Left colon (tissue), 2 donors: ENCODE measurements at regions not wholly inside any gene's neighbourhood (a gene's known extent, or its start where the extent isn't known, plus 50 kb on each side); places are given as distances from the start of the nearest gene placed in this dataset.
"Not testable (repeated sequence)": the region's sequence is repeated elsewhere in the genome, so short reads cannot be mapped to it uniquely, and the experiment has no call there.

Source experiments
- ATAC-seq: fragments of 200-7000 bp; cut with Tn5 transposase; one replicate; pipeline ENCODE4 v1.9.1; 2020; ENCODE audit warnings: mild to moderate bottlenecking, moderate library complexity
- DNase-seq, 2 donors: peaks; one replicate each; pipeline ENCODE4 v3.0.0-alpha.2; 2020
- intact Hi-C, 2 donors: fragments of 100-400 bp; cut with DNase I in 1 of 2; cut with micrococcal nuclease in 1 of 2; formaldehyde crosslinking; loops; one replicate each; pipeline versions ENCODE4 v1.11.2 to v1.14.0; 2022; cut with DNase I, micrococcal nuclease
- donor health status: DM: no; HTN: no; CAD: no.
- donor health status: DM: yes; HTN: yes; CAD: no.

DNA sequence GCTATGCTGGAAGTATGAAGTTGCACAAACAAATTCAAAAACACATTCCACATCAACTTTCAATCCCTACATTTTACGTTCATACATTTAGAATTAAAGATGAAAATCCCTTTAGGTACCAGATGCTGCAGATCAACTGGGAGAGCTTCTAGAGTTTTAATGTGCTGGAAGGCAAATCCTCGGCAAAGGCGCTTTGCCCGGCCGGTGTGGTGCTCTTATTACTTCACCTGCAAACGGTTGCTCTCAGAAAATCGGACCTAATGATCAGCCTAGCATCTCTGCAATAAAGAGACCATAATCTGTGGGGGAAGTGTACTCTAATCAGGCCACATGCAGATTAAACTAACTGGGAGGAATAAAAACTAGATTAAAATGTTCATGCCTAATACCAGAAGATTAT lies 513.8 kb downstream of the ZEB2 start:
- DNase-seq = no peak
- intact Hi-C loops = no loop called here
- no peak for ATAC-seq

DNA sequence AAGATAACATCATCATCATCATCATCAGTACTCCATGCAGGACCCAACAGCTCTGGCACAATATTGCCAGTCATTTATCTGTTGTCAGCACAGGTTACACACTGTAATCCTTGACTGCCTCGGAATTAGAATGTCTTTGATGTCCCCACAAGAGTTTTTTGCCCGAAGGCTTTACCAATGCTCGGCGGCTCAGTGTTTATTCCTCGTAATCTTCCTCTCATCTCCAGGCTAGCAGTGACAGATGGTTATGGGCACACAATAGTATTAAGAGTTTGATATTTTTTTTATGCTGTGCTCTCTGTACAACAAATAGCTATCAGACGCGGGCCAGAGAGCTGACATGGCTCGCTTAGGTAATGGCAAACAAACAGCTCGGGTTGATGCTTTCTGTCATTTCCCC lies 515.2 kb downstream of the ZEB2 start:
- ATAC-seq = no peak
- DNase-seq = no peak
- intact Hi-C loops = no loop called here

DNA sequence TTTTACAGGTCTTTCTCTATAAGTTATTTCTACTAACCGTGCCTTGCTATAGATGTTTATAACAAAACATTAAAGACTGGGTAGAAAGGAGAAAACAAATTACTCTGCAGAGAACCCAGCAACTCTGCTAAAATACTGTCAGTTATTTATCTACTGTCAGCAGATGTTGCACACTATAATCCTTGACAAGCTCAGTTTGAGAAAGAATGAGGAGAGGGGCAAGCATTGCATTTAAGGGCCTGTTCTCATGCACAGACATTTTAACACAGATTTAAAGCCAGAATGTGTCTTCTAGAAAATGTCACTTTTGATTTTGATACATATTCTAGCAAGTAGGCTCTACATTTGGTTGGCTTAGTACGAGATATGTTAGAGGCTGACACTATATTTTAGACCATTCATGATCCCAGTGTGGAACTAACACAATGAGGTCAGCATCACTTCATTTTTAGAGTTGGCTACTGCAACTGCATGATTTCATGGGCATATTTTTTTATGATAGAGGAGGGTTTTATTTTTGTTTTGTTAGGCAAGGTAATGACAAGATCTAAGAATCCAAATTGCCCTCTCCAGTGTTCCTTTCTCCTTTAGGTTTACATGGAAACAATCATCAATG lies 516.4 kb downstream of the ZEB2 start:
- ATAC-seq = no peak
- intact Hi-C loops = no loop called here
- no peak for DNase-seq

DNA sequence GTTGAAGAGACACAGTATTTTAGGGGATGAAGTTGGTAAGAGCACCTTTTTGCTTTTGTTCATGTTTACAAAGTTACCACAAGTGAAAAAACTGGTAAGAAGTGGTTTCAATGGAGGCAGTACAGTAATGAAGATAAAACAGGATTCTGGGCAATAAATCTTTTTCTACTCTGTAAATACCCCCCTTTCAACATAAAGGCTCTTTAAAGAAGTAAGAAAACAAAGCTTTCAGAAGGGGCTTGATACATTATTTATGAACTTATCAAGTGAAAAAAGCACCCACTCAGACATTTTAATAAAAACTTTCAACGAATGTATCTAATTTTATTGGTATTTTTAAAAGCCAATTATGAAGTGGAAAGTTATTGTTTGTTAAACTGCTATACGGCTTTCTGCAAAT lies 522.9 kb downstream of the ZEB2 start:
- intact Hi-C loops = no loop called here
- ATAC-seq = no peak

DNA sequence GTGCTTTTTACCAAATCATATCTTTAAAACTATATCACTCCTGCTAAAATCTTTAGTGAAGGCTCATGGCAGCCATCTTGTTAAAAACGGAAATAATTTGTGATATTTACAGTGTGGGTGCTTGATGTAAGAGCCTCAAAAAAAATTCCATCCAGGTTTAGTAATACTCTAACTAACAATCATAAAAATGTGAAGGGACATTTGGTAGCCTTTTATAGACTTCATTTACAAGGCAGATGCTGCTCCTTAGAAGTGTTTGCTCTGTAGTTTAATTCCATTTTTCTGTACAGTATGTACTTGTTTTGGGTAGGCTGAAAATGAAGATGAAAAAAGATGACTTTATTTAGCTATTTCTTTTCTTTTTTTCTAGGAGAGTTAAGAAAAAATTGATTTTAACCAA lies 525.0 kb downstream of the ZEB2 start:
- intact Hi-C loops = no loop called here
- no peak for ATAC-seq
- DNase-seq = no peak

More for the DNA sequence above, 522.9 kb downstream of the ZEB2 start:
- DNase-seq = no peak

DNA sequence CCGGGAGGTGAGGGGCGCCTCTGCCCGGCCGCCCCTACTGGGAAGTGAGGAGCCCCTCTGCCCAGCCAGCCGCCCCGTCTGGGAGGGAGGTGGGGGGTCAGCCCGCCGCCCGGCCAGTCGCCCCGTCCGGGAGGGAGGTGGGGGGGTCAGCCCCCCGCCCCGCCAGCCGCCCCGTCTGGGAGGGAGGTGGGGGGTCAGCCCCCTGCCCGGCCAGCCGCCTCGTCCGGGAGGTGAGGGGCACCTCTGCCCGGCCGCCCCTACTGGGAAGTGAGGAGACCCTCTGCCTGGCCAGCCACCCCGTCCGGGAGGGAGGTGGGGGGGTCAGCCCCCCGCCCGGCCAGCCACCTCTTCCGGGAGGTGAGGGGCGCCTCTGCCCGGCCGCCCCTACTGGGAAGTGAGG lies 528.3 kb downstream of the ZEB2 start:
- intact Hi-C loops, ATAC-seq, DNase-seq: not testable (repeated sequence)

DNA sequence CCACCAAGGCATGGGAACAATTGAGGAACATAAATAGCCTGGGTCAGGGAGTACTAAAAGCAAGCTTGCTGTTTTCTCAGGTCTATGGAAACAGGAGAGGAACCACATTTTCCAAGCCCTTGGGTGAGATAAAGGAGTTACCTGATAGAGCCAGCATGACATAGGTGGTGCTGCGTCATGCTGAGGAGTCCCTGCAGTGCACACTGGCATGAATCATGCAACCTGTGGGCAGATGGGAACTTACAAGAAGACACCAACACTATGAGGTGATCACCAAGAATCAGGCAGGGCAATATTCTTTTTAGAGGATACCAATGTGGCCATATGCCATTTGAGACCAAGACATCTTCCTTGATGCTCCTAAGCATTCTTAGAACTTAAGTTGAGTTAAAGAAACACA lies 531.8 kb downstream of the ZEB2 start:
- intact Hi-C loops = no loop called here
- ATAC-seq (no peak), DNase-seq (no peak)

DNA sequence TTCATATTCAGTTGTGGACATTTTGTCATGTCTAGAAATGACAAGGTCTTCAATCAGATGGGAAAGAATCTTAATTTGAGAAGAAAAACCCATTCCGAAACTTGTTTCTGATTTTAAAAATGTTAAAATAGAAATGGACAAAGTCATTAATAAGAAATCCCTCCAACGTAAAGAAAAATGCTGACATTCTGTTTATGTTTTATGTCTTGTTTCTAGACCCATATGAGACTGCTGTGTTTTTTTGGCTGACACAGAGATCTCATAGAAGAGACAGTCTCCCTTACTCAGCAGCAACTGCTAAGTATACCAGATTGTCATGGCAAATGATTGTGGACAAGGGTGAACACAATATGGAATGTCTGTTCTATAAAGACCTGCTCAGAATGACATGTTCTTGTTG lies 538.5 kb downstream of the ZEB2 start:
- intact Hi-C loops = no loop called here
- ATAC-seq (no peak), DNase-seq (no peak)

DNA sequence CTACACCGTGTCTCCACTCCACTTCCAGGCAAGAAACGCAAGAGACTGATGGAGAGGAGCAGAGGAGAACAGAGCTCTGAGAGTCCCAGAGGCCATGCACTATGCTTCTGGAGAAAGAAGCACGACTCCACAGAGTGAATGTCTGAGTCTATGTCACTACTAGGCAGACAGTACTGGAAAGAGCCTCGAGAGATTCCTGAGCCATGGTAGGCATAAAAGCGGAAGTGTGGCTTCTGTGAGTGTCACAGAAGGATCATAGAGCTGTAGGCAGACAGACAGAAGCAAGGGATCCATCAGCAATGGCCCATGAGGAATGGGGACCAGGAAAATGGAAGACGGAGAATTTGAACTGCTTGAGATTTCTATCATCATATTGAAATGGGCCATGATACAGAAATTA lies 542.6 kb downstream of the ZEB2 start:
- DNase-seq = no peak
- no peak for ATAC-seq
- intact Hi-C loops = no loop called here

DNA sequence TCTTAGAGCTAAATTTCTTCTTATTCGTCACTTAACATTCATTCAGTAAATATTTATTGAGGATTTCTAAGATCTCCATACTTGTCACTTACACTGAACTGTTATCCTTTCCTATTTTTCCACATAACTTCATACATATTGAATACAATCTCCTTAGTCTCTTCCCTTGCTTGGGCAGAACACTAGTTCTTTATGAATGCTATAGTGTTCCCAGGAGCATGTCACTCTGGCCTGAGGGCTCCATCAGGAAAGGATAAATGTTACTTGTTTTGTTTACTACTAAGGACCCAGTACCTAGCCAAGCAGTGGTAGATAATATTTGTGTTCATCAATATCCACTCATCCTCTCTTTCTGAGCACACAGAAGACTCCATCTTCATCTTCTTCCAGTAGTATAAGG lies 544.7 kb downstream of the ZEB2 start:
- intact Hi-C loops = no loop called here
- no peak for ATAC-seq

DNA sequence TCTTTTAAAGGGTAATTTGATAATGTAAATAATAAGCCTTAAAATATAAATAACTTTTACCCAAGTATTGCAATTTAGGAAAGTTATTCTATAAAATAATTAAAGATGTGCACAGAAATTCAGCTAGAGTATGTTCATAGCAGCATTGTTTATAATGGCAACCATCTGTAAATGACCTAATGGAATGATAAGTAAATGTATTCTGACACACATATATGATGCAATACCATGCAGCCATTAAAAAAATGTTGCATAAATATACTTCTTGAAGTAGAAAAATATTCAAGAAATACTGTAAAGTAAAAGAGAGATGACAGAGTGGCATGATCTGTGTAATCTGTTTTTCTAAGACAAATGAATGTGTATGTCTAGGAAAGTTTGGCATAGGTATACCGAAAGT lies 545.7 kb downstream of the ZEB2 start:
- DNase-seq = no peak

More for the DNA sequence above, 544.7 kb downstream of the ZEB2 start:
- DNase-seq = no peak

DNA sequence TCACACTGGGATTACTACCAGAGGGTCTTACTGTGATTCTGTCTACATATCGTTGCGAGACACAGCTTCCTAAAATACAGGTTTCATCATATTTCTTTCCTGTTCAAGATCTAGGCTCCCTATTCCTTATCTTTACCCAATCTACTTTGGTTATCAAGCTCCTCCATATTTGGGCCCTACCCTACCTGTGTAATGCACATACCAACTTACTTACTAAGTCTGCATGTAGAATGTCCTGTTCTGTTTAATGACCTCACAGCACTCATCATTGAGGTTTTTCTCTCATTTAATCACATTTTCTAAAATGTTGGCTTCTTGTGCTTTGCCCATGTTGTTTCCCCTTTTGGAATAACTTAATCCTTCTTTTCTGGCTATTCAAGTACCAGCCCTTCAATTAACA lies 551.1 kb downstream of the ZEB2 start:
- intact Hi-C loops = no loop called here
- ATAC-seq (no peak), DNase-seq (no peak)

More for the DNA sequence above, 545.7 kb downstream of the ZEB2 start:
- no peak for ATAC-seq
- intact Hi-C loops = no loop called here

DNA sequence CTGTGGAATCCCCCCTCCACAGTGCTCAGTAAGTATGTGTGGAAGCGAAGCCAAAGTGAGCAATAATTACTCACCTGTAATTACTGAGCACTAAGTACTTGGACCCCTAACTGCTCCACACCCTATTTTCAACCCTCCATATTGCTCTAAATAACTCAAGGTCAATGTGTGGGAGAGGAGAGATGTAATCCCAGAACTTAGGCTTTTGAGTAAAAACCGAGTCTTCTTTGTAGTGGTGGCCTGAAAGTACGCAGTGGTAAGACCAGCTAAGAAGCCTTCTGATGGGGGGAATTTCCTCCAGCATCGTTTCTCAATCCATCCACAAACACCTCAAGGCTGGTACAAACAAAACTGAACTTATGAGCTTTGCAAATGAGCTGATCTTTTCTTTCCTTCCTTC lies 551.6 kb downstream of the ZEB2 start:
- DNase-seq (no peak), ATAC-seq (no peak)
- intact Hi-C loops = no loop called here

DNA sequence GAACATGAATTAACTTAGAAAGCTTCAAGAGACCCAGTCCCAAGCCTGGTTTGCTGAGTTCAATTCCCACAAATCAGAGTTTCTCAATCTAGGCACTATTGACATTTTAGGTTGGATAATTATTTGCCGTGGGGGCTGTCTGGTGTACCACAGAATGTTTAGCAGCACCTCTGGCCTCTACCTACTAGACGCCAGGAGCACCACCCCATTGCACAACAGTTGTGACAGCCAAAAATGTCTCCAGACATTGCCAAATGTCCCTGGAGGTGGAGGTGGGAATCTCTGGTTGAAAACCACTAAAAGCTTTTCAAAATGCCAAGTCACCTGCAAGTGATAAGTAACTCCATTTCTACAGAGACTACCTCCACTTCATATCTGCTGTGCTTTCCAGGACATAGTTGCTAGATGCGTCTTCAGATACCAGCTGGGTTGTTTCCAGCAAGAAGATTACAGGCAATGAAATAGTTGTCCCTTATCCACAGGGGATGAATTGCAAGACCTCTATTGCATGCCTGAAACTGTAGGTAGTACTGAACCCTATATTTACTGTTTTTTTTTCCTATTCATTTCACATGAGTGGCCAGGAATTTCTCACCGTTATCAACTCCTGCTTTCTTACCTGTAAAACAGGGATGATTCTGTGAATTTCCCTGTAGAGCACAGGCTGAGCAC lies 554.3 kb downstream of the ZEB2 start:
- DNase-seq (no peak), ATAC-seq (no peak)
- intact Hi-C loops = no loop called here

DNA sequence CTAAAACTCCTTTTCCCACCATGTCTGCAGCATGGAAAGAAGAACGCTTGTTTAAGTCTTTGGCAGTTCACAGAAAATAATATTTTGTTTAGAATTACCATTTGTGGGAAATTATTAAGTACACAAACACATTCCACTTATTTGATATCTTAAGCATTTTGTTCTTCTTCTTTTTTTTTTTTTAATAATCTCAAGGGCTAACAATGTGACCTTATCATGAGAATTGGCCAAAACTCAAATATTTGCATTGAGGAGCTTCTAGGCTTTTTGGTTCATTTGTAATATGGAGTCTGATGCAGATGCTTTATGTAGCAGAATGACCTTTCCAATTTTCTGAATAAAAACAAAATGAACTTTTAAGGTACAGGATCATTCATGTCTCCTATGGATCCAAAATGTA lies 555.0 kb downstream of the ZEB2 start:
- intact Hi-C loops = no loop called here
- DNase-seq = no peak
- ATAC-seq = no peak

DNA sequence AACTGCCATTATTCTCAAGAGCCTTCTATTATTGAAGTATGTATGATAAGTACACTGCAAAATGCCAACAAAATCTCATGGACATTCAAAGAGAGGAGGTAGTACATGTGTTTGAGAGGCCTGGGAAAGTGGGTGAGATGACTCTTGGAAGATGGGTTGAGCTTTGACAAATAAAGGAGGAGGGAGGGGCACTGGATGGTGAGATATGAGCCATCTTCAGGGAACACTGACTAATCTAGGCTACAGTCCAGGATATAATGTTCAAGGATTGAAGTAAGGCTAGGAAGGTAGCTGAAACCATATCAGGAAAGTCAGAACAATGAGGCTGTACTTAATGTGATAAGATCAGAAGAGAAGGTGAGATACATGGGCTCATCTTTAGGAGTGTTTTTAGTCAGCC lies 559.7 kb downstream of the ZEB2 start:
- DNase-seq = no peak
- intact Hi-C loops = no loop called here
- no peak for ATAC-seq

DNA sequence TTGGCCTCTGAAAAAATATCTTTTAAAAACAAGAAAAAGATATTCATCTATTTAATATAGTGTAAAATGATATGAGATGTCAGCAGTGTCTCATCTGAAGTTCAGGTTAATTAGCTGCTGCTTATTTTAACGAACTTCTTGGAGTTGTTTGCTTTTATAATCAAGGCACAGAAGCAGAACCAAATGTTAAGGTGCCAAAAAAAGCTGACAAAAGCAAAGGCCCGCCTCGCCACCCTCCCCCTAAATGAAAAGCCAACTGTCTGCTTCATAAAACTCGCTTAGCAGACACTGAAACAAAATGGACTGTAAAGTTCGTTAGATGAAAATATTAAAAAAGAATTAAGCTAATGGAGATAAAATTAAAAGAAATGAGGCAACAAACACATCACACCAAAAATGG lies 562.6 kb downstream of the ZEB2 start:
- intact Hi-C loops = no loop called here
- DNase-seq (no peak), ATAC-seq (no peak)

DNA sequence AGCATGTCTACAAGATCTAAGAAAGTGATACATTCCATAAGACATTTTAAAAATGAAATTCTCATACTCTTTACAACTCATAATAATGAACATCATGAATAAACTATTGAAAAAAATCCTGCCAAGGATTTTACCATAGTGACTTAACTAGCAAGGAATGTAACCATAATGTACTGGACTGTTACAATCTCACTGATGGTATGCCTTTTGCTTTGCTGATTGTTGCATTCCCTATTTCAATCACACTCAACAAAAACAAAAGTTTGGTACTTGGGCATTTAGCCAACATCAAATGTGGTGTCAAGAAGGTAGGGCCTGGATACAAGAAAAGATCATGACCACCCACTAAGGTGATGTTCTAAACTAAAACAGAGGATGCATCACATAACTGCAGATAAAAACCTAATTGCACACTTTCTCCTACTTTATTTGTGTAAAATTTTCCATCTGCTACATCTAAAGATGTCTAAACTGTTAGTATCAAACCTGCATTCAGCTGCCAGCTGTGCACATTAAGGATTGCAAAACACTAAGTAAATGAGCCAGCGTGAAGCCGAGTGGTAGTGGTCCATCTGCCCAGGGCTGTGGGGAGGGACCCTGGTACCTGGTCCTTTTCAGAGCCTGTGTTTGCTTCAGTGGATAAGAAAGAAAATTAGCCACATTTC lies 564.4 kb downstream of the ZEB2 start:
- DNase-seq (no peak), ATAC-seq (no peak)
- intact Hi-C loops = no loop called here

DNA sequence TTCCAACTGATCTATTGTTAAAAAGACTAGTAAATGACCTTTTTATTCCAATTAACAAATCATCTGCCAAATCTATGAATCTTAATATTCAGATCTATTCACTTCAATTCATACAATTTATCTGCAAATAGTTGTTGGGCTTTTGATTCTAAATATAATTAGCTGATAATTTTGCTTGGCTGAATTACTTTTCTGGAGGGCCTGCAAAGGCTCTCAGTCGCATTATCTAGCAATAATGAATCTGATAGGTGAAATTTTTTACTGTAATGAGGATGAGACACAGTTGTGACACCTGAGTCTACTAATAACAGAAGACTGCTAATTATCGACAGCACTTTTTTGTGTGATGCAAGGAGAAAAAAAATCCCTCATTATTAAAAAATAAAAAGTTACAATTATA lies 565.1 kb downstream of the ZEB2 start:
- intact Hi-C loops = no loop called here
- DNase-seq (no peak), ATAC-seq (no peak)

DNA sequence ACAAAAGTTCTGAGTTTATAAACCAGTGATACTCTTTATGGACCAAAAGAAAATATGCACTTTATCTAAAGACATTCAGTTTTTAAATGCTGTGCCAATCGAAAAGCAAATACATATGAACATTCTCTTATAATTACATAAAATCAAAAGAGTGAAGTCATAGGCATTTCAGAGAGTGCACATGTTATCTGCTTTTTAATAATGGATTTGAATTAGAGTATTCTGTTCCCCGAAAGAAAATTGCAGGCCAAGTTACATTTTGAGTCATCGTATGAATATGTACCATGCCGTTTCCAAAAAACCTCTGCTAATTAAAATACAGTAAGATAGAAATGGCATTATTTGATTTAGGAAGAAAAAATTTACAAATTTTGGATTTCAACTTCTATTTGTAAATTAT lies 565.7 kb downstream of the ZEB2 start:
- no peak for ATAC-seq
- intact Hi-C loops = no loop called here
- DNase-seq = no peak
